ENCODE measurements at regions not wholly inside any gene's neighbourhood (a gene's known extent, or its start where the extent isn't known, plus 50 kb on each side); places are given as distances from the start of the nearest gene placed in this dataset.

DNA sequence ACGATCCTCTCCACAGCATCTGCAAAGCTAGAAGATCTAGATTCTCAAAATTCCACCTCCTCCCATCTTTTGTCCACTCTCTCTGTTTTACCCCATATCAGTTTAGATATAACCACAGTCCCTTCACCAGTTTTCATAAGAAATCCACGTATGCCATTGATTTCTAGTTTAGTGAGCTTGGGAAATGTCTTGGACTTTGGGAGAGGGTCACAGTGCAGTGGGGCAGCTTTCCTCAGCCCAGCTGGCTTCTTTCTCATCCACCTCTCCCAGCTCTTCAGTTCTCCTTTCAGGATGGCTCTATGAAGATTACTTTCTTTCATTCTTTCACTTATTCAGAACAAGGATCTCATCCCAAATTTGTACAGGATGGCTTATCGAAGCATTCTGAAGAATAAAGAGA is 203.9 kb upstream of the ADCY2 start:
- H3K27me3 ChIP-seq (replicated peaks in 1 of 4; ENCODE audit: control insufficient read depth in 3 of 4, extremely low read depth in 1 of 4, insufficient read depth in 3 of 4, low read length in 3 of 4): no peaks in the 10 kb centered on the region
- no peak for FAIRE-seq
- no peak overlapping the region for H3K27ac ChIP-seq (ENCODE audit: low read depth, low read length)
- 74% methylated on average over 3 of the region's 3 CpGs; no CpG with 5 or more reads in 1 of the 2 experiments for WGBS, 2 experiments (ENCODE audit: extremely low coverage in 1 of 2, insufficient coverage in 1 of 2, insufficient read length in 1 of 2, insufficient replicate concordance in 2 of 2, low coverage in 1 of 2, low lambda C conversion rate in 2 of 2, missing lambda C conversion rate in 1 of 2)
- no peak overlapping the region for H3K18ac ChIP-seq (ENCODE audit: extremely low read depth, low read length)
- no peaks in the 10 kb centered on the region for H3K23me2 ChIP-seq (ENCODE audit: low read depth, low read length)
- H2BK120ac ChIP-seq (replicated peaks; ENCODE audit: low read depth, low read length): no peak overlapping the region
- no peak overlapping the region for H4K91ac ChIP-seq (replicated peaks; ENCODE audit: insufficient read length, low read length)
- H4K20me1 ChIP-seq (replicated peaks in 1 of 2; ENCODE audit: control insufficient read depth in 1 of 2, insufficient read depth in 2 of 2, low read length in 2 of 2): no peaks in the 10 kb centered on the region
- POLR2A ChIA-PET (ENCODE audit: partially characterized antibody): interaction anchor here (0.9 kb wide), 1 partner anchor 11 kb away, joined by 4 read pairs; no protein-coding TSS in a partner anchor
- H3K4me1 ChIP-seq (replicated peaks in 1 of 4; ENCODE audit: control insufficient read depth in 3 of 4, insufficient read depth in 4 of 4, low read length in 3 of 4): no peaks in the 10 kb centered on the region
- DNase-seq (ENCODE audit: low read depth in 1 of 2, low spot score in 2 of 2): no peak
- H3K23ac ChIP-seq (ENCODE audit: insufficient read length): no peak overlapping the region
- H3K4me2 ChIP-seq (ENCODE audit: insufficient read depth in 1 of 2, low read depth in 2 of 2, low read length in 2 of 2): no peak overlapping the region
- no peaks in the 10 kb centered on the region for H3K79me2 ChIP-seq (ENCODE audit: control insufficient read depth in 1 of 2, insufficient read depth in 2 of 2, low read length in 2 of 2)
- TF ChIP-seq, protein P1, sequence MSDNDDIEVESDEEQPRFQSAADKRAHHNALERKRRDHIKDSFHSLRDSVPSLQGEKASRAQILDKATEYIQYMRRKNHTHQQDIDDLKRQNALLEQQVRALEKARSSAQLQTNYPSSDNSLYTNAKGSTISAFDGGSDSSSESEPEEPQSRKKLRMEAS (IDR thresholded peaks at IDR 0.05): no peak
- TF ChIP-seq CEBPB (IDR thresholded peaks at IDR 0.05; ENCODE audit: low read depth, low read length) (no peak), KDM5A (IDR thresholded peaks at IDR 0.05; ENCODE audit: low read length) (no peak), TCF12 (IDR thresholded peaks at IDR 0.05; ENCODE audit: low read depth, low read length) (no peak), MAFK (IDR thresholded peaks at IDR 0.05; ENCODE audit: low read depth, low read length) (no peak), EGR1 (IDR thresholded peaks at IDR 0.05; ENCODE audit: borderline replicate concordance, low read depth, low read length) (no peak), RXRA (IDR thresholded peaks at IDR 0.05; ENCODE audit: insufficient read depth, low read depth, low read length) (no peak), CREB1 (IDR thresholded peaks at IDR 0.05) (no peak), POU5F1 (IDR thresholded peaks at IDR 0.05; ENCODE audit: low read depth, low read length) (no peak), KDM4A (IDR thresholded peaks at IDR 0.05; ENCODE audit: low read depth, low read length, severe bottlenecking) (no peak), BCL11A (IDR thresholded peaks at IDR 0.05; ENCODE audit: low read depth in 2 of 2, low read length in 2 of 2) (no peak)
- TF ChIP-seq, protein P2, sequence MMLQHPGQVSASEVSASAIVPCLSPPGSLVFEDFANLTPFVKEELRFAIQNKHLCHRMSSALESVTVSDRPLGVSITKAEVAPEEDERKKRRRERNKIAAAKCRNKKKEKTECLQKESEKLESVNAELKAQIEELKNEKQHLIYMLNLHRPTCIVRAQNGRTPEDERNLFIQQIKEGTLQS (IDR thresholded peaks at IDR 0.05; ENCODE audit: insufficient read depth, low read depth, low read length): no peak
- TF ChIP-seq, protein P3, sequence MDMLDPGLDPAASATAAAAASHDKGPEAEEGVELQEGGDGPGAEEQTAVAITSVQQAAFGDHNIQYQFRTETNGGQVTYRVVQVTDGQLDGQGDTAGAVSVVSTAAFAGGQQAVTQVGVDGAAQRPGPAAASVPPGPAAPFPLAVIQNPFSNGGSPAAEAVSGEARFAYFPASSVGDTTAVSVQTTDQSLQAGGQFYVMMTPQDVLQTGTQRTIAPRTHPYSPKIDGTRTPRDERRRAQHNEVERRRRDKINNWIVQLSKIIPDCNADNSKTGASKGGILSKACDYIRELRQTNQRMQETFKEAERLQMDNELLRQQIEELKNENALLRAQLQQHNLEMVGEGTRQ (IDR thresholded peaks at IDR 0.05; ENCODE audit: low read length): no peak
- no peak overlapping the region for H4K5ac ChIP-seq (ENCODE audit: insufficient read length, low read depth, low read length)
- no peak overlapping the region for H2BK5ac ChIP-seq (ENCODE audit: low read depth, low read length)
- H4K8ac ChIP-seq (ENCODE audit: extremely low read depth, insufficient read depth, low read length): no peak overlapping the region
- H3K56ac ChIP-seq (replicated peaks; ENCODE audit: insufficient read length, low read depth, low read length): no peak overlapping the region
- no peak overlapping the region for H3K4ac ChIP-seq (replicated peaks; ENCODE audit: insufficient read length, low read depth, low read length)
- H3K4me3 ChIP-seq (ENCODE audit: extremely low read depth in 1 of 4, insufficient read depth in 2 of 4, low read depth in 3 of 4, low read length in 4 of 4): no peak overlapping the region
- no peaks in the 10 kb centered on the region for H3K79me1 ChIP-seq (ENCODE audit: low read depth, low read length)
- no peak overlapping the region for H3K9ac ChIP-seq (replicated peaks in 1 of 4; ENCODE audit: extremely low read depth in 1 of 4, low read depth in 3 of 4, low read length in 3 of 4)
- H3K14ac ChIP-seq (ENCODE audit: insufficient read length): no peak overlapping the region
- H2AK5ac ChIP-seq (ENCODE audit: low read depth, low read length): no peak overlapping the region
- no peaks in the 10 kb centered on the region for H3K9me3 ChIP-seq (ENCODE audit: insufficient read depth in 2 of 2, low read depth in 1 of 2, low read length in 1 of 2)
- no peak overlapping the region for H2BK12ac ChIP-seq (ENCODE audit: low read depth, low read length)
- no peak overlapping the region for H2AFZ ChIP-seq (ENCODE audit: low read length)
- no peaks in the 10 kb centered on the region for H3K36me3 ChIP-seq (ENCODE audit: control insufficient read depth in 2 of 4, insufficient read depth in 4 of 4, low read length in 3 of 4)
- no peak overlapping the region for H2BK15ac ChIP-seq (ENCODE audit: low read length)
- CTCF ChIA-PET (ENCODE audit: partially characterized antibody): interaction anchor here (0.6 to 0.8 kb wide), 3 partner anchors 114 to 632 kb away, joined by 3 read pairs; no protein-coding TSS in a partner anchor
- H2BK20ac ChIP-seq (ENCODE audit: low read length): no peak overlapping the region

Data from H1 (cell line).